OCI-LY3 (cell line): ENCODE measurements at regions not wholly inside any gene's neighbourhood (a gene's known extent, or its start where the extent isn't known, plus 50 kb on each side); places are given as distances from the start of the nearest gene placed in this dataset.

Source experiments
- H2AFZ ChIP-seq: fragments of 200-600, 300-600 bp; shearing (Covaris generic); 2 replicates; pipeline ENCODE4 v1.6.0; 2014; ENCODE audit warnings: antibody characterized with exemption, low read depth, low read length
- H3K27ac ChIP-seq: fragments of 200-600, 300-600 bp; sonication (generic); 2 replicates; pipeline ENCODE4 v1.5.1; 2014; ENCODE audit warnings: mild to moderate bottlenecking, low read length, moderate library complexity, mixed read lengths
- H3K27me3 ChIP-seq: fragments of 200-600, 300-600 bp; sonication (generic); 2 replicates; pipeline ENCODE4 v1.6.1; 2014; ENCODE audit warnings: low read depth, low read length, mixed read lengths
- H3K36me3 ChIP-seq: fragments of 200-600, 300-600 bp; sonication (generic); replicated peaks from 2 replicates; pipeline ENCODE3; 2014; ENCODE audit warnings: low read depth, low read length, mixed read lengths
- H3K4me1 ChIP-seq: fragments of 300-600, 200-600 bp; sonication (generic); 2 replicates; pipeline ENCODE4 v1.6.1; 2014; ENCODE audit warnings: low read length, mixed read lengths
- H3K4me2 ChIP-seq: fragments of 200-600, 300-600 bp; sonication (generic); 2 replicates; pipeline ENCODE4 v1.6.1; 2014; ENCODE audit warnings: low read length, mixed read lengths
- H3K4me3 ChIP-seq: fragments of 300-600, 200-600 bp; sonication (generic); 2 replicates; pipeline ENCODE4 v1.5.1; 2014; ENCODE audit warnings: antibody characterized with exemption, mild to moderate bottlenecking, low read length, moderate library complexity
- H3K79me2 ChIP-seq: fragments of 300-600, 200-600 bp; shearing (Covaris generic); 2 replicates; pipeline ENCODE4 v1.6.1; 2014; ENCODE audit warnings: mild to moderate bottlenecking, low read length, mixed read lengths
- H3K9ac ChIP-seq: fragments of 300-600, 200-600 bp; shearing (Covaris generic); 2 replicates; pipeline ENCODE4 v1.6.0; 2014; ENCODE audit warnings: mild to moderate bottlenecking, low read length, moderate library complexity
- H3K9me3 ChIP-seq: fragments of 200-600, 300-600 bp; shearing (Covaris generic); 2 replicates; pipeline ENCODE4 v1.6.1; 2014; ENCODE audit warnings: low read length, mixed read lengths; ENCODE audit not compliant: insufficient read depth
- H4K20me1 ChIP-seq: fragments of 200-600, 300-600 bp; sonication (generic); 2 replicates; pipeline ENCODE4 v1.6.1; 2016; ENCODE audit warnings: low read length, mixed read lengths; ENCODE audit not compliant: insufficient read depth
- CTCF ChIP-seq: fragments of 200-600, 300-600 bp; sonication (generic); IDR thresholded peaks from 2 replicates; pipeline ENCODE4 v1.5.1; 2014; ENCODE audit warnings: antibody characterized with exemption, low read length, low read depth
- EZH2phosphoT487 ChIP-seq: fragments of 200-600 bp; shearing (Covaris generic); IDR thresholded peaks from 2 replicates; pipeline ENCODE4 v1.6.1; 2018; ENCODE audit warnings: antibody characterized with exemption, mixed run types, low read depth

GRCh38 chr2:16044946-16045456 is 104.7 kb downstream of the MYCN start:
- Histone ChIP-seq H3K27me3 (peaks cover 14% of the 10 kb centered on the region; the same call in 1 of the 2 replicates), H2AFZ (no peak overlapping the region), H3K4me1 (no peaks in the 10 kb centered on the region), H3K9ac (no peak overlapping the region), H3K79me2 (no peaks in the 10 kb centered on the region), H3K4me3 (no peak overlapping the region), H4K20me1 (no peaks in the 10 kb centered on the region), H3K9me3 (no peaks in the 10 kb centered on the region), H3K4me2 (no peak overlapping the region), H3K36me3 (no peaks in the 10 kb centered on the region), H3K27ac (no peak overlapping the region)
- no peak for TF ChIP-seq CTCF
- TF ChIP-seq EZH2phosphoT487, result no peak

GRCh38 chr2:16043627-16044026 is 103.3 kb downstream of the MYCN start:
- peaks cover 5% of the 10 kb centered on the region; the same call in 1 of the 2 replicates for H3K27me3 ChIP-seq
- no peaks in the 10 kb centered on the region for H4K20me1 ChIP-seq
- no peak overlapping the region for H3K9ac ChIP-seq
- H2AFZ ChIP-seq, result no peak overlapping the region
- no peaks in the 10 kb centered on the region for H3K9me3 ChIP-seq
- H3K4me3 ChIP-seq, result no peak overlapping the region
- H3K36me3 ChIP-seq, result no peaks in the 10 kb centered on the region
- no peak overlapping the region for H3K4me2 ChIP-seq
- H3K27ac ChIP-seq, result no peak overlapping the region
- no peaks in the 10 kb centered on the region for H3K79me2 ChIP-seq
- TF ChIP-seq CTCF (no peak), EZH2phosphoT487 (no peak)
- H3K4me1 ChIP-seq, result no peaks in the 10 kb centered on the region

- no peaks in the 10 kb centered on the region for H3K9me3 ChIP-seq
- H3K79me2 ChIP-seq, result no peaks in the 10 kb centered on the region
- no peak overlapping the region for H2AFZ ChIP-seq
- H4K20me1 ChIP-seq, result no peaks in the 10 kb centered on the region
- no peak overlapping the region for H3K27ac ChIP-seq
- no peak overlapping the region for H3K4me2 ChIP-seq
- no peak overlapping the region for H3K4me3 ChIP-seq
- TF ChIP-seq CTCF (no peak), EZH2phosphoT487 (no peak)
- H3K27me3 ChIP-seq, result peaks cover 5% of the 10 kb centered on the region; the same call in 1 of the 2 replicates
- no peaks in the 10 kb centered on the region for H3K4me1 ChIP-seq
- H3K36me3 ChIP-seq, result no peaks in the 10 kb centered on the region
- H3K9ac ChIP-seq, result no peak overlapping the region
Measured at GRCh38 chr2:16043192-16043591, 102.8 kb downstream of the MYCN start.

- Histone ChIP-seq H3K9me3 (no peaks in the 10 kb centered on the region), H4K20me1 (no peaks in the 10 kb centered on the region), H3K27ac (no peak overlapping the region), H3K4me1 (no peaks in the 10 kb centered on the region), H3K27me3 (peaks cover 5% of the 10 kb centered on the region; the same call in 1 of the 2 replicates), H2AFZ (no peak overlapping the region), H3K4me3 (no peak overlapping the region), H3K4me2 (no peak overlapping the region), H3K9ac (no peak overlapping the region), H3K36me3 (no peaks in the 10 kb centered on the region), H3K79me2 (no peaks in the 10 kb centered on the region)
- TF ChIP-seq CTCF (no peak), EZH2phosphoT487 (no peak)
Measured at GRCh38 chr2:16042201-16042700, 101.9 kb downstream of the MYCN start.
